Activated CD8-positive, alpha-beta T cell treated with anti-CD3 and anti-CD28 coated beads, Interleukin-2, amount 10 ng/mL, durations not matched to agents 7 days and 5 days (primary cell): ENCODE measurements at regions not wholly inside any gene's neighbourhood (a gene's known extent, or its start where the extent isn't known, plus 50 kb on each side); places are given as distances from the start of the nearest gene placed in this dataset.

Experiments
- ATAC-seq: fragments of 150-1000 bp; cut with Tn5 transposase; one replicate; pipeline ENCODE4 v1.10.0; 2021; ENCODE audit warnings: moderate library complexity
- CTCF ChIA-PET: fragments of 350-600 bp; sonication (Branson Sonifier 250); formaldehyde crosslinking; loops from one replicate; lab custom pipeline; 2021; ENCODE audit warnings: antibody characterized with exemption; lab: Charles Lee
- POLR2A ChIA-PET: fragments of 350-600 bp; sonication (Branson Sonifier 250); formaldehyde crosslinking; loops from one replicate; lab custom pipeline; 2021; ENCODE audit warnings: antibody characterized with exemption; lab: Charles Lee
- DNase-seq: peaks from one replicate; pipeline ENCODE4 v3.0.0-alpha.2; 2020
- H3K27ac Mint-ChIP-seq: one replicate; pipeline ENCODE4 v1.8.0; 2021; ENCODE audit warnings: mild to moderate bottlenecking, mixed read lengths
- H3K27me3 Mint-ChIP-seq: one replicate; pipeline ENCODE4 v1.8.0; 2021; ENCODE audit warnings: low read depth, mixed read lengths
- H3K36me3 Mint-ChIP-seq: one replicate; pipeline ENCODE4 v1.8.0; 2021; ENCODE audit warnings: low read depth, mixed read lengths
- H3K4me1 Mint-ChIP-seq: one replicate; pipeline ENCODE4 v1.8.0; 2021; ENCODE audit warnings: low read depth, mixed read lengths
- H3K4me3 Mint-ChIP-seq: one replicate; pipeline ENCODE4 v1.8.0; 2021; ENCODE audit warnings: mild to moderate bottlenecking, mixed read lengths
- H3K9me3 Mint-ChIP-seq: one replicate; pipeline ENCODE4 v1.8.0; 2022; ENCODE audit warnings: mixed read lengths; ENCODE audit not compliant: insufficient read depth

GRCh38 chr12:123089631-123090353 lies 61.1 kb downstream of the PITPNM2 start:
- Mint-ChIP-seq H3K27me3 (no peaks in the 10 kb centered on the region), H3K27ac (no peak overlapping the region), H3K4me3 (no peak overlapping the region), H3K36me3 (no peaks in the 10 kb centered on the region), H3K9me3 (no peaks in the 10 kb centered on the region), H3K4me1 (peaks cover 26% of the 10 kb centered on the region)
- ChIA-PET POLR2A (interaction anchor here (0.8 to 1.4 kb wide), 4 partner anchors 11 to 31 kb away, joined by 3 to 5 read pairs (median 3); no protein-coding TSS in a partner anchor), CTCF (interaction anchor here (1.1 to 1.8 kb wide), 3 partner anchors 12 to 17 kb away, joined by 4 to 6 read pairs (median 5); no protein-coding TSS in a partner anchor)
- ATAC-seq (peak; percentile 23), DNase-seq (no peak)

- no peaks in the 10 kb centered on the region for H3K9me3 Mint-ChIP-seq
- H3K4me1 Mint-ChIP-seq, result peaks cover 27% of the 10 kb centered on the region
- DNase-seq, result no peak
- no peaks in the 10 kb centered on the region for H3K36me3 Mint-ChIP-seq
- H3K4me3 Mint-ChIP-seq, result no peak overlapping the region
- ATAC-seq, result no peak
- ChIA-PET POLR2A (interaction anchor here (0.8 to 1.4 kb wide), 4 partner anchors 10 to 32 kb away, joined by 3 to 5 read pairs (median 3); no protein-coding TSS in a partner anchor), CTCF (interaction anchor here (1.1 to 1.8 kb wide), 3 partner anchors 13 to 18 kb away, joined by 4 to 6 read pairs (median 5); no protein-coding TSS in a partner anchor)
- no peaks in the 10 kb centered on the region for H3K27me3 Mint-ChIP-seq
- no peak overlapping the region for H3K27ac Mint-ChIP-seq
Observed at GRCh38 chr12:123089140-123089539, 61.8 kb downstream of the PITPNM2 start.

DNA sequence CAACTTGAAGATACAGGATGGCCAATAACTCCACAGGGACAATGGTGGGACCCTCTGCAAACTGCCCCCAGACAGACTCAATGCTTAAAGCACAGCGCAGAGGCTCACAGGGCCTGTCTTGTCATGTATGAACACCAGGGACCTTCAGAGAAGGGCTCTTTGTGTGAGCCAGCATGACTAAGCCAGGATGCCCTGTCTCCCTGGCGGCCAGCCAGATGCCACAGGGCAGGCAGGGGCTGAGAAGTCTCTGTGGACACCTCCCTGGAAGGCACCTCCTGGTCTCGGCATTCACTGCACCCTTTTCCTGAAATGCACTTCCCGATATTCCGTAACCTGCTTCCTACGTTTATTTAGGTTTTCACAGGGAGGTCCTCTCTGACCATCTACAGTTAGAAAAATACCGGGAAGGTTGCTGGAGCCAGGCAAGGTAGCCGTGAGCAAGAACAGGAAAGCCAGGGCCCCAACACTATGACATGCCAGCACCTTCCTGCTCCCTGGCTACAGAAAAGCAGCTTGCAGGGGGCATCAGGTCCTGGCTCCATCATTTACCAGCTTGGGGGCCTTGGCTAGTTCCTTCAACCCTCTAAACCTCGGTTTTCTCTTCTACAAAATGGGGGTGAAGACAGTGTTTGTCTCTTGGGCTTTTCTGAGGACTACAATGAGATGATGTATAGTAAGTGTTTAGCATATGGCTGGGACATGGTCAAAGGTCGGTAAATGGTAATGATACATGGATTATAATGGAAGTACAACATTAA lies 65.0 kb downstream of the PITPNM2 start:
- Mint-ChIP-seq H3K27ac (no peak overlapping the region), H3K4me1 (peaks cover 25% of the 10 kb centered on the region), H3K9me3 (no peaks in the 10 kb centered on the region), H3K4me3 (no peak overlapping the region), H3K27me3 (no peaks in the 10 kb centered on the region), H3K36me3 (no peaks in the 10 kb centered on the region)
- DNase-seq (no peak), ATAC-seq (no peak)
- POLR2A ChIA-PET, result interaction anchor here (1.0 kb wide), 1 partner anchor 110 kb away, joined by 3 read pairs; no protein-coding TSS in a partner anchor
- CTCF ChIA-PET, result no interaction called here

- H3K4me1 Mint-ChIP-seq, result peaks cover 21% of the 10 kb centered on the region
- no peaks in the 10 kb centered on the region for H3K27me3 Mint-ChIP-seq
- no peaks in the 10 kb centered on the region for H3K36me3 Mint-ChIP-seq
- no peak for DNase-seq
- ATAC-seq, result no peak
- no peaks in the 10 kb centered on the region for H3K9me3 Mint-ChIP-seq
- CTCF ChIA-PET, result interaction anchor here (1.2 kb wide), 1 partner anchor 59 kb away, joined by 3 read pairs; no protein-coding TSS in a partner anchor
- POLR2A ChIA-PET, result no interaction called here
- no peak overlapping the region for H3K27ac Mint-ChIP-seq
- no peak overlapping the region for H3K4me3 Mint-ChIP-seq
Observed at GRCh38 chr12:123085066-123085465, 65.8 kb downstream of the PITPNM2 start.

GRCh38 chr12:123083661-123084571 lies 67.0 kb downstream of the PITPNM2 start:
- CTCF ChIA-PET, result interaction anchor here (1.1 to 1.2 kb wide), 2 partner anchors 8 to 60 kb away, joined by 3 read pairs; no protein-coding TSS in a partner anchor
- no peak for ATAC-seq
- Mint-ChIP-seq H3K36me3 (no peaks in the 10 kb centered on the region), H3K9me3 (no peaks in the 10 kb centered on the region), H3K27ac (no peak overlapping the region), H3K4me3 (no peak overlapping the region), H3K27me3 (no peaks in the 10 kb centered on the region), H3K4me1 (peaks cover 13% of the 10 kb centered on the region)
- POLR2A ChIA-PET, result interaction anchor here (0.7 to 1.1 kb wide), 2 partner anchors 9 to 68 kb away, joined by 3 to 6 read pairs; no protein-coding TSS in a partner anchor
- DNase-seq, result no peak

GRCh38 chr12:123080634-123081033 lies 70.3 kb downstream of the PITPNM2 start:
- Mint-ChIP-seq H3K27ac (no peak overlapping the region), H3K4me1 (peaks cover 39% of the 10 kb centered on the region), H3K27me3 (no peaks in the 10 kb centered on the region), H3K36me3 (no peaks in the 10 kb centered on the region), H3K9me3 (no peaks in the 10 kb centered on the region), H3K4me3 (no peak overlapping the region)
- POLR2A ChIA-PET, result no interaction called here
- DNase-seq (no peak), ATAC-seq (no peak)
- CTCF ChIA-PET, result interaction anchor here (1.1 kb wide), 1 partner anchor 22 kb away, joined by 4 read pairs; no protein-coding TSS in a partner anchor

DNA sequence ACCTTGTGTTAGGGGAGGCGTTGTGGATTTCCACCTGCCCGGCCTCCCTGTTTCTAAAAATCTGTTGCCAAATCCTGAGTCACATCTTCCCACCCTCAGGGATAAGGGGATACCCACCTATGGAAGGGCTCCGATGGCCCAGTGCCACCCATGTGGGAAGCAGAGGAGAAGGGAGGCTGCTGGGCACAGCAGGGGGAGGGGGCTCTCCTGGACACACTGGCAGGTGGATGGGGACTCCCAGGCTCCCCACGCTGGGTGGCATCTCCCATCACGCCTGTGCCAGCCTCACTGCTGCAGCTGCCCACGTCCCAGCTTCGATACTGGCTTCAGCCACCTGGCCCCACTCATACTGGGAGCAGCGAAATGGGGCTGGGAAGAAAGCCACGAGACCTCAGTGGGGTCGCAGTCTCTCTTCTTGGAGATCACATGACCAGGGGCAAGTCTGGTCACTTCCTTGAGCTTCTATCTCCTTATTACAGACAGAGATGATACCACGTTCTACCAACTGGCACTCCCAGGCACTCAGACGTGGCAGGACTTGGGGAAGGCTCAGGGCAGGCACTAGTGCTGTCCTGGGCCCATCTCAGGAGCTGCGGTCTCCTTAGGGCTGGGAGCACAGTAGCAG lies 72.2 kb downstream of the PITPNM2 start:
- H3K27ac Mint-ChIP-seq, result peak overlapping the region; percentile 40
- no peaks in the 10 kb centered on the region for H3K36me3 Mint-ChIP-seq
- no peaks in the 10 kb centered on the region for H3K9me3 Mint-ChIP-seq
- no peaks in the 10 kb centered on the region for H3K27me3 Mint-ChIP-seq
- no peak overlapping the region for H3K4me3 Mint-ChIP-seq
- no peak for DNase-seq
- ChIA-PET POLR2A (interaction anchor here (0.7 to 0.9 kb wide), 2 partner anchors 10 to 72 kb away, joined by 3 read pairs; partner anchors contain the start of gene PITPNM2), CTCF (no interaction called here)
- no peak for ATAC-seq
- peaks cover 50% of the 10 kb centered on the region for H3K4me1 Mint-ChIP-seq

GRCh38 chr12:123078120-123078465 lies 72.8 kb downstream of the PITPNM2 start:
- no peak for ATAC-seq
- ChIA-PET CTCF (no interaction called here), POLR2A (interaction anchor here (0.9 to 3.7 kb wide), 2 partner anchors 73 to 154 kb away, joined by 3 to 25 read pairs; partner anchors contain the start of genes MPHOSPH9, MTRFR and PITPNM2)
- Mint-ChIP-seq H3K36me3 (no peaks in the 10 kb centered on the region), H3K27me3 (no peaks in the 10 kb centered on the region), H3K4me1 (peaks cover 53% of the 10 kb centered on the region), H3K27ac (no peak overlapping the region), H3K4me3 (no peak overlapping the region), H3K9me3 (no peaks in the 10 kb centered on the region)
- no peak for DNase-seq

DNA sequence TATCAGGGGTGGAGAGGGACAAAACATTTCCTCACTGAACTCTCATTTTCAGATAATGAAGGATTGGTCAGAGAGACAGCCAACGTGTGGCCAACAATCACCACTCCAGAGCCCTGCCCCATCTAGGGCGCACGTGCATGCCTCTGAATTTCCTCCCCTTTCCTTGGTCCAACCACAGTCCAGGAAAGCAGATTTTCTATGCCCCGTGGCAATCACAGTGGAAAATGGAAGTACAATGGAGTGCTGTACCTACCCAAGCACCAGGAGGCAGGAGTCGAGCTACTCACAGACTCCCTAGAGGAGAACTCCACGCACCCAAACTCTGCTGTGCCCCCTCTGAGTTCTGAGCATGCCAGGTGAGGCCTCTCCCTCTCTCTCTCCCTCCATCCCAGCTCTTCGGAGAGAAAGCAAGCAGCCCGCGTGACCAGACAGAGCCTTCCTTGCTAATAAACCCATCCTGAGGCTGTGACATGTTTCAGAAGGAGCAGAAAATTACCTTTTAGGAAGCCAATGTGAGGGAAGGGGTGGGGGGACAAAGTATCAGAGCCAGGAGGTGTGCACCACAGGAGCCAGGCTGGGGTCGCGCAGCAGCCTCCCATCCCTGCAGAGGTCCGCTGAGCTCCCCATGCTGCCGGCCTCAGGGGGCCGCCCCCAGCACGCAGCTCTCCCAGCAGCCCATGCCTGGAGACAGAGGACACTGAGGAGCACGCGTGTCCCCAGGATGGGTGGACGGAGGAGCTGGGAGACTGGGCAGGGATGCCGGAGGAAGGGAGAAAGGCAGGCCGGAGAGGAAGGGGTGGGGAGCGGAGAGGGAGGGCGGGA lies 73.4 kb downstream of the PITPNM2 start:
- Mint-ChIP-seq H3K36me3 (no peaks in the 10 kb centered on the region), H3K27me3 (no peaks in the 10 kb centered on the region), H3K9me3 (no peaks in the 10 kb centered on the region), H3K4me1 (peaks cover 53% of the 10 kb centered on the region), H3K4me3 (peak overlapping the region; percentile 82), H3K27ac (peak overlapping the region; percentile 98)
- ATAC-seq, result no peak
- ChIA-PET CTCF (interaction anchor here (0.8 to 4.0 kb wide), 8 partner anchors 18 to 161 kb away, joined by 3 to 68 read pairs (median 14); partner anchors contain the start of gene PITPNM2), POLR2A (interaction anchor here (0.9 to 3.7 kb wide), 11 partner anchors 12 to 155 kb away, joined by 3 to 40 read pairs (median 18); partner anchors contain the start of genes MPHOSPH9, MTRFR and PITPNM2)
- DNase-seq, result no peak
